SK-N-SH treated with all-trans-retinoic acid at 6 μM for 48 hours (cell line): ENCODE measurements at regions not wholly inside any gene's neighbourhood (a gene's known extent, or its start where the extent isn't known, plus 50 kb on each side); places are given as distances from the start of the nearest gene placed in this dataset.

Experiments used
- RARB ChIP-seq: fragments of 250-450 bp; sonication (Bioruptor Pico); IDR thresholded peaks from 2 replicates; pipeline ENCODE4 v1.8.0; 2021; ENCODE audit warnings: mild to moderate bottlenecking, moderate library complexity
- TSHZ2 ChIP-seq: fragments of 250-450 bp; sonication (Bioruptor Pico); IDR thresholded peaks from 2 replicates; pipeline ENCODE4 v1.5.0; 2020; ENCODE audit warnings: mild to moderate bottlenecking, moderate library complexity
- TF ChIP-seq, protein P1 (sequence below): fragments of 250-450 bp; sonication (Bioruptor Pico); IDR thresholded peaks from 2 replicates; pipeline ENCODE4 v1.8.0; 2020; ENCODE audit warnings: mild to moderate bottlenecking, moderate library complexity, borderline replicate concordance
- TF ChIP-seq, protein P2 (sequence below): fragments of 250-450 bp; sonication (Bioruptor Pico); IDR thresholded peaks from 2 replicates; pipeline ENCODE4 v1.8.0; 2021; ENCODE audit warnings: low read depth, mild to moderate bottlenecking, moderate library complexity, borderline replicate concordance
- TF ChIP-seq, protein P3 (sequence below): fragments of 250-450 bp; sonication (Bioruptor Pico); IDR thresholded peaks from 2 replicates; pipeline ENCODE4 v1.5.1; 2021; ENCODE audit warnings: mild to moderate bottlenecking, moderate library complexity

DNA sequence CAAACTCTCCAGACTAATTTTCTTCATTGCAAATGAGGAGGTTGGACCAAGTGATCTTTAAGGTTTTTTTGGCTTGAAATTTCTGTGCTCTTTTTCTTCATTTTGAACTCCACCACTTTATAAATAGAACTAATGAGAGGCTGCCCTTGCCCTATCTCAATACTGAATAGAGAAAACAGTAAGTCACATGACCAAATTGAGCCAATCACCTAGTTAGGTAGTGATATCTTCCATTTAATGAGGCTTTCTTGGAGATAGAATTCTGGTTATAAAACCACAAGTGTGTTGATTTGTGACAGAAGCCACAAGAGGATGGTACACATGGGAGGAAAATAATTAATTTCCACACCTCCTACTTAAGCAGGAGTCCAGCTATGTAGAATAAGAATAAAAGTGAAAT lies 263.4 kb upstream of the SNX7 start:
- TF ChIP-seq TSHZ2 (CRISPR knock-in tag) (no peak), RARB (CRISPR knock-in tag) (no peak)
- TF ChIP-seq, protein P1, sequence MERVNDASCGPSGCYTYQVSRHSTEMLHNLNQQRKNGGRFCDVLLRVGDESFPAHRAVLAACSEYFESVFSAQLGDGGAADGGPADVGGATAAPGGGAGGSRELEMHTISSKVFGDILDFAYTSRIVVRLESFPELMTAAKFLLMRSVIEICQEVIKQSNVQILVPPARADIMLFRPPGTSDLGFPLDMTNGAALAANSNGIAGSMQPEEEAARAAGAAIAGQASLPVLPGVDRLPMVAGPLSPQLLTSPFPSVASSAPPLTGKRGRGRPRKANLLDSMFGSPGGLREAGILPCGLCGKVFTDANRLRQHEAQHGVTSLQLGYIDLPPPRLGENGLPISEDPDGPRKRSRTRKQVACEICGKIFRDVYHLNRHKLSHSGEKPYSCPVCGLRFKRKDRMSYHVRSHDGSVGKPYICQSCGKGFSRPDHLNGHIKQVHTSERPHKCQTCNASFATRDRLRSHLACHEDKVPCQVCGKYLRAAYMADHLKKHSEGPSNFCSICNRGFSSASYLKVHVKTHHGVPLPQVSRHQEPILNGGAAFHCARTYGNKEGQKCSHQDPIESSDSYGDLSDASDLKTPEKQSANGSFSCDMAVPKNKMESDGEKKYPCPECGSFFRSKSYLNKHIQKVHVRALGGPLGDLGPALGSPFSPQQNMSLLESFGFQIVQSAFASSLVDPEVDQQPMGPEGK = no peak
- TF ChIP-seq, protein P2, sequence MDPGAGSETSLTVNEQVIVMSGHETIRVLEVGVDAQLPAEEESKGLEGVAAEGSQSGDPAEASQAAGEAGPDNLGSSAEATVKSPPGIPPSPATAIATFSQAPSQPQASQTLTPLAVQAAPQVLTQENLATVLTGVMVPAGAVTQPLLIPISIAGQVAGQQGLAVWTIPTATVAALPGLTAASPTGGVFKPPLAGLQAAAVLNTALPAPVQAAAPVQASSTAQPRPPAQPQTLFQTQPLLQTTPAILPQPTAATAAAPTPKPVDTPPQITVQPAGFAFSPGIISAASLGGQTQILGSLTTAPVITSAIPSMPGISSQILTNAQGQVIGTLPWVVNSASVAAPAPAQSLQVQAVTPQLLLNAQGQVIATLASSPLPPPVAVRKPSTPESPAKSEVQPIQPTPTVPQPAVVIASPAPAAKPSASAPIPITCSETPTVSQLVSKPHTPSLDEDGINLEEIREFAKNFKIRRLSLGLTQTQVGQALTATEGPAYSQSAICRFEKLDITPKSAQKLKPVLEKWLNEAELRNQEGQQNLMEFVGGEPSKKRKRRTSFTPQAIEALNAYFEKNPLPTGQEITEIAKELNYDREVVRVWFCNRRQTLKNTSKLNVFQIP = no peak
- TF ChIP-seq, protein P3, sequence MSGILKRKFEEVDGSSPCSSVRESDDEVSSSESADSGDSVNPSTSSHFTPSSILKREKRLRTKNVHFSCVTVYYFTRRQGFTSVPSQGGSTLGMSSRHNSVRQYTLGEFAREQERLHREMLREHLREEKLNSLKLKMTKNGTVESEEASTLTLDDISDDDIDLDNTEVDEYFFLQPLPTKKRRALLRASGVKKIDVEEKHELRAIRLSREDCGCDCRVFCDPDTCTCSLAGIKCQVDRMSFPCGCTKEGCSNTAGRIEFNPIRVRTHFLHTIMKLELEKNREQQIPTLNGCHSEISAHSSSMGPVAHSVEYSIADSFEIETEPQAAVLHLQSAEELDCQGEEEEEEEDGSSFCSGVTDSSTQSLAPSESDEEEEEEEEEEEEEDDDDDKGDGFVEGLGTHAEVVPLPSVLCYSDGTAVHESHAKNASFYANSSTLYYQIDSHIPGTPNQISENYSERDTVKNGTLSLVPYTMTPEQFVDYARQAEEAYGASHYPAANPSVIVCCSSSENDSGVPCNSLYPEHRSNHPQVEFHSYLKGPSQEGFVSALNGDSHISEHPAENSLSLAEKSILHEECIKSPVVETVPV (CRISPR knock-in tag) = no peak
